ENCODE measurements at regions not wholly inside any gene's neighbourhood (a gene's known extent, or its start where the extent isn't known, plus 50 kb on each side); places are given as distances from the start of the nearest gene placed in this dataset.
A peak's percentile ranks its signal among the peaks of the same experiment; 100 is the strongest.

GRCh38 chr9:16202914-16203728 lies 650.3 kb downstream of the CCDC171 start:
- Histone ChIP-seq H3K4me1 (ENCODE audit: insufficient read depth) (no peaks in the 10 kb centered on the region), H3K36me3 (ENCODE audit: insufficient read depth) (no peaks in the 10 kb centered on the region), H3K4me3 (ENCODE audit: low read depth, low read length) (no peak overlapping the region), H3K27ac (ENCODE audit: low read depth) (no peak overlapping the region)
- WGBS: 79% methylated on average over 17 of the region's 17 CpGs
- no peak for DNase-seq (ENCODE audit: extremely low spot score)

- Histone ChIP-seq H3K4me1 (ENCODE audit: insufficient read depth) (no peaks in the 10 kb centered on the region), H3K36me3 (ENCODE audit: insufficient read depth) (no peaks in the 10 kb centered on the region), H3K27ac (ENCODE audit: low read depth) (no peak overlapping the region), H3K4me3 (ENCODE audit: low read depth, low read length) (no peak overlapping the region)
- no peak for DNase-seq (ENCODE audit: extremely low spot score)
- WGBS: 86% methylated on average over 14 of the region's 14 CpGs
These were observed 651.1 kb downstream of the CCDC171 start for GRCh38 chr9:16203729-16204573.

- H3K4me1 ChIP-seq (ENCODE audit: insufficient read depth): no peaks in the 10 kb centered on the region
- no peaks in the 10 kb centered on the region for H3K36me3 ChIP-seq (ENCODE audit: insufficient read depth)
- WGBS: 77% methylated on average over 2 of the region's 2 CpGs
- DNase-seq (ENCODE audit: extremely low spot score): no peak
- H3K27ac ChIP-seq (ENCODE audit: low read depth): no peak overlapping the region
- no peak overlapping the region for H3K4me3 ChIP-seq (ENCODE audit: low read depth, low read length)
These were observed 652.6 kb downstream of the CCDC171 start for GRCh38 chr9:16205455-16205854.

GRCh38 chr9:16206518-16206917 lies 653.7 kb downstream of the CCDC171 start:
- 76% methylated on average over 3 of the region's 3 CpGs for WGBS
- Histone ChIP-seq H3K27ac (ENCODE audit: low read depth) (no peak overlapping the region), H3K4me1 (ENCODE audit: insufficient read depth) (no peaks in the 10 kb centered on the region), H3K36me3 (ENCODE audit: insufficient read depth) (no peaks in the 10 kb centered on the region), H3K4me3 (ENCODE audit: low read depth, low read length) (no peak overlapping the region)
- DNase-seq (ENCODE audit: extremely low spot score): no peak

- Histone ChIP-seq H3K4me3 (ENCODE audit: low read depth, low read length) (no peak overlapping the region), H3K27ac (ENCODE audit: low read depth) (no peak overlapping the region), H3K4me1 (ENCODE audit: insufficient read depth) (no peaks in the 10 kb centered on the region), H3K36me3 (ENCODE audit: insufficient read depth) (no peaks in the 10 kb centered on the region)
- no peak for DNase-seq (ENCODE audit: extremely low spot score)
- WGBS: 17% methylated on average over 9 of the region's 9 CpGs
These were observed 654.3 kb downstream of the CCDC171 start for GRCh38 chr9:16207161-16207560.

GRCh38 chr9:16210440-16210839 lies 657.6 kb downstream of the CCDC171 start:
- H3K4me3 ChIP-seq (ENCODE audit: low read depth, low read length): no peak overlapping the region
- DNase-seq (ENCODE audit: extremely low spot score): no peak
- no peaks in the 10 kb centered on the region for H3K36me3 ChIP-seq (ENCODE audit: insufficient read depth)
- 100% methylated on average over 1 of the region's 1 CpG for WGBS
- H3K4me1 ChIP-seq (ENCODE audit: insufficient read depth): no peaks in the 10 kb centered on the region
- H3K27ac ChIP-seq (ENCODE audit: low read depth): no peak overlapping the region

GRCh38 chr9:16211946-16212345 lies 658.5 kb downstream of the BNC2 start:
- no peak overlapping the region for H3K4me3 ChIP-seq (ENCODE audit: low read depth, low read length)
- no peaks in the 10 kb centered on the region for H3K36me3 ChIP-seq (ENCODE audit: insufficient read depth)
- H3K4me1 ChIP-seq (ENCODE audit: insufficient read depth): no peaks in the 10 kb centered on the region
- WGBS: 68% methylated on average over 3 of the region's 3 CpGs
- no peak overlapping the region for H3K27ac ChIP-seq (ENCODE audit: low read depth)
- no peak for DNase-seq (ENCODE audit: extremely low spot score)

GRCh38 chr9:16213781-16214515 lies 656.5 kb downstream of the BNC2 start:
- 30% methylated on average over 6 of the region's 6 CpGs for WGBS
- Histone ChIP-seq H3K4me3 (ENCODE audit: low read depth, low read length) (no peak overlapping the region), H3K36me3 (ENCODE audit: insufficient read depth) (no peaks in the 10 kb centered on the region), H3K27ac (ENCODE audit: low read depth) (no peak overlapping the region), H3K4me1 (ENCODE audit: insufficient read depth) (no peaks in the 10 kb centered on the region)
- DNase-seq (ENCODE audit: extremely low spot score): peak; percentile 87

GRCh38 chr9:16214677-16215352 lies 655.7 kb downstream of the BNC2 start:
- 45% methylated on average over 16 of the region's 16 CpGs for WGBS
- H3K4me3 ChIP-seq (ENCODE audit: low read depth, low read length): no peak overlapping the region
- H3K4me1 ChIP-seq (ENCODE audit: insufficient read depth): no peaks in the 10 kb centered on the region

GRCh38 chr9:16215353-16215680 lies 655.2 kb downstream of the BNC2 start:
- H3K27ac ChIP-seq (ENCODE audit: low read depth): no peak overlapping the region
- H3K36me3 ChIP-seq (ENCODE audit: insufficient read depth): no peaks in the 10 kb centered on the region
- H3K4me3 ChIP-seq (ENCODE audit: low read depth, low read length): no peak overlapping the region
- no peaks in the 10 kb centered on the region for H3K4me1 ChIP-seq (ENCODE audit: insufficient read depth)
- DNase-seq (ENCODE audit: extremely low spot score): no peak
- WGBS: 77% methylated on average over 6 of the region's 6 CpGs

More at GRCh38 chr9:16214677-16215352, 655.7 kb downstream of the BNC2 start:
- Histone ChIP-seq H3K36me3 (ENCODE audit: insufficient read depth) (no peaks in the 10 kb centered on the region), H3K27ac (ENCODE audit: low read depth) (no peak overlapping the region)
- DNase-seq (ENCODE audit: extremely low spot score): no peak

GRCh38 chr9:16217943-16218701 lies 652.3 kb downstream of the BNC2 start:
- Histone ChIP-seq H3K4me1 (ENCODE audit: insufficient read depth) (no peaks in the 10 kb centered on the region), H3K4me3 (ENCODE audit: low read depth, low read length) (no peak overlapping the region), H3K27ac (ENCODE audit: low read depth) (no peak overlapping the region), H3K36me3 (ENCODE audit: insufficient read depth) (no peaks in the 10 kb centered on the region)
- no peak for DNase-seq (ENCODE audit: extremely low spot score)
- 85% methylated on average over 22 of the region's 22 CpGs for WGBS

GRCh38 chr9:16221366-16221765 lies 649.1 kb downstream of the BNC2 start:
- Histone ChIP-seq H3K4me1 (ENCODE audit: insufficient read depth) (no peaks in the 10 kb centered on the region), H3K36me3 (ENCODE audit: insufficient read depth) (no peaks in the 10 kb centered on the region), H3K27ac (ENCODE audit: low read depth) (no peak overlapping the region), H3K4me3 (ENCODE audit: low read depth, low read length) (no peak overlapping the region)
- no peak for DNase-seq (ENCODE audit: extremely low spot score)
- 57% methylated on average over 6 of the region's 6 CpGs for WGBS
